Brain microvascular endothelial cell (primary cell): ENCODE measurements at regions not wholly inside any gene's neighbourhood (a gene's known extent, or its start where the extent isn't known, plus 50 kb on each side); places are given as distances from the start of the nearest gene placed in this dataset.

Experiments used
- DNase-seq: peaks from one replicate; pipeline ENCODE4 v3.0.0-alpha.2; 2020
- H3K27ac ChIP-seq: fragments of 250-450 bp; sonication (Bioruptor Pico); 2 replicates; pipeline ENCODE4 v1.5.1; 2020; ENCODE audit warnings: mild to moderate bottlenecking, moderate library complexity
- H3K27me3 ChIP-seq: fragments of 250-450 bp; sonication (Bioruptor Pico); replicated peaks from 2 replicates; pipeline ENCODE4 v1.5.1; 2020; ENCODE audit warnings: mild to moderate bottlenecking
- H3K36me3 ChIP-seq: fragments of 250-450 bp; sonication (Bioruptor Pico); replicated peaks from 2 replicates; pipeline ENCODE4 v1.5.1; 2020; ENCODE audit warnings: mild to moderate bottlenecking
- H3K4me3 ChIP-seq: 2 replicates; pipeline ENCODE4 v1.5.1; 2011; ENCODE audit warnings: low read depth, mild to moderate bottlenecking, control low read depth, low read length, moderate library complexity
- in situ Hi-C: cut with HindIII; loops from 2 replicates; pipeline ENCODE4 v1.10.0; 2017; ENCODE audit warnings: low sequenced_read_pairs, low pct_ligation_motif_present
- TF ChIP-seq, protein P1 (sequence below): IDR thresholded peaks from 2 replicates; pipeline ENCODE4 v1.5.1; 2011; ENCODE audit warnings: low read depth, mild to moderate bottlenecking, moderate library complexity, low read length, control low read depth, inconsistent platforms; ENCODE audit errors: missing control alignments

DNA sequence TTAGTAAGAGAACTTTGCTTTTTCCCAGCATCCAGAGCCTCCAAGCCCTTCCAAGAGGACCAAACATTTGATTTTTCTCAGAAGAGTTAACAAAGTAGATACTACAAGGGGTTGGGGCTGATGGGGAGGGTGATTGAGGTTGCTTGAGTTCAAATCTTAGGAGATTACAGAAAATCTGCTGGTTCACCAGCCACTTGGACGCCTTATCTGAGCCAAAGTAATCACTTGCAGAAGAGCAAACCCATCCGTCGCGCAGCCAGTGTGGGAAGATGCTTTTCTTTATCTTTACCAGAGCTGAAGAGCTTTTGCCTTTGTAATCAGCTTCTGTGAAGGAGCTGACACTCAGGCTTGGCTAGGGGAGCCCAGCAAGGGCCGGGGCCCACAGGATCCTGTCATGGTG lies 91.9 kb upstream of the CTTNBP2NL start:
- in situ Hi-C loops = no loop called here
- H3K27ac ChIP-seq = no peak overlapping the region
- no peak for DNase-seq
- H3K27me3 ChIP-seq = no peaks in the 10 kb centered on the region
- TF ChIP-seq, protein P1, sequence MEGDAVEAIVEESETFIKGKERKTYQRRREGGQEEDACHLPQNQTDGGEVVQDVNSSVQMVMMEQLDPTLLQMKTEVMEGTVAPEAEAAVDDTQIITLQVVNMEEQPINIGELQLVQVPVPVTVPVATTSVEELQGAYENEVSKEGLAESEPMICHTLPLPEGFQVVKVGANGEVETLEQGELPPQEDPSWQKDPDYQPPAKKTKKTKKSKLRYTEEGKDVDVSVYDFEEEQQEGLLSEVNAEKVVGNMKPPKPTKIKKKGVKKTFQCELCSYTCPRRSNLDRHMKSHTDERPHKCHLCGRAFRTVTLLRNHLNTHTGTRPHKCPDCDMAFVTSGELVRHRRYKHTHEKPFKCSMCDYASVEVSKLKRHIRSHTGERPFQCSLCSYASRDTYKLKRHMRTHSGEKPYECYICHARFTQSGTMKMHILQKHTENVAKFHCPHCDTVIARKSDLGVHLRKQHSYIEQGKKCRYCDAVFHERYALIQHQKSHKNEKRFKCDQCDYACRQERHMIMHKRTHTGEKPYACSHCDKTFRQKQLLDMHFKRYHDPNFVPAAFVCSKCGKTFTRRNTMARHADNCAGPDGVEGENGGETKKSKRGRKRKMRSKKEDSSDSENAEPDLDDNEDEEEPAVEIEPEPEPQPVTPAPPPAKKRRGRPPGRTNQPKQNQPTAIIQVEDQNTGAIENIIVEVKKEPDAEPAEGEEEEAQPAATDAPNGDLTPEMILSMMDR = no peak
- no peaks in the 10 kb centered on the region for H3K36me3 ChIP-seq
- H3K4me3 ChIP-seq = no peak overlapping the region

GRCh38 chr1:112304612-112305011 lies 91.4 kb upstream of the CTTNBP2NL start:
- TF ChIP-seq, protein P1 = no peak
- DNase-seq = no peak
- no peak overlapping the region for H3K4me3 ChIP-seq
- H3K36me3 ChIP-seq = no peaks in the 10 kb centered on the region
- no peak overlapping the region for H3K27ac ChIP-seq
- in situ Hi-C loops = no loop called here
- no peaks in the 10 kb centered on the region for H3K27me3 ChIP-seq

- in situ Hi-C loops = no loop called here
- Histone ChIP-seq H3K4me3 (no peak overlapping the region), H3K27ac (no peak overlapping the region), H3K36me3 (no peaks in the 10 kb centered on the region), H3K27me3 (peaks cover 3% of the 10 kb centered on the region)
- TF ChIP-seq, protein P1 = no peak
- DNase-seq = no peak
Observed at GRCh38 chr1:112307930-112308591, 88.0 kb upstream of the CTTNBP2NL start.

- Histone ChIP-seq H3K36me3 (no peaks in the 10 kb centered on the region), H3K4me3 (no peak overlapping the region), H3K27me3 (peaks cover 3% of the 10 kb centered on the region), H3K27ac (no peak overlapping the region)
- no peak for DNase-seq
- in situ Hi-C loops = no loop called here
- TF ChIP-seq, protein P1 = no peak
Observed at GRCh38 chr1:112308716-112309115, 87.3 kb upstream of the CTTNBP2NL start.

DNA sequence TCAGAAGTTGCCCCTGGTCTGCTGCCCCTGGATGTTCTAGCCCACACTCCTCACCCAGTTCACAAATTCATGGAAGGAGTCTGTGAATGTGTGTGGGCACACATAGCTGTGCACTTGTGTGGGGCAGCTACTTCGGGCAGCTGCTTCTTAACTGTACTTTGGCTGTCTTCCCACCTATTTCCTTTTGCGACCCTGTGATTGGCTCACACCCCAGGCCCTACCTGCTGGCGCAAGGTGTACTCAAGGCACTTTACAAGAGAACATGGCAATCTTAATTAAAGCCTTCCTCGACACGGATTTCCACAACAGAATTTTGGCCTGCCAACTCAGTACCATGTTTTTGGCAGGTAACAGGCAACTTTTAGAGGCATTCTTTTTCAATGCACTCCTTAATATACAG lies 86.5 kb upstream of the CTTNBP2NL start:
- TF ChIP-seq, protein P1 = no peak
- Histone ChIP-seq H3K4me3 (no peak overlapping the region), H3K27me3 (peaks cover 3% of the 10 kb centered on the region), H3K36me3 (no peaks in the 10 kb centered on the region), H3K27ac (no peak overlapping the region)
- in situ Hi-C loops = no loop called here
- DNase-seq = no peak

- DNase-seq = no peak
- no peak overlapping the region for H3K4me3 ChIP-seq
- no peak overlapping the region for H3K27ac ChIP-seq
- TF ChIP-seq, protein P1 = no peak
- peaks cover 3% of the 10 kb centered on the region for H3K27me3 ChIP-seq
- no peaks in the 10 kb centered on the region for H3K36me3 ChIP-seq
- in situ Hi-C loops = no loop called here
Observed at GRCh38 chr1:112312315-112312714, 83.7 kb upstream of the CTTNBP2NL start.
